Trophoblast cell (in vitro differentiated cells and primary cell): ENCODE measurements at regions not wholly inside any gene's neighbourhood (a gene's known extent, or its start where the extent isn't known, plus 50 kb on each side); places are given as distances from the start of the nearest gene placed in this dataset.
"Not testable (repeated sequence)": the region's sequence is repeated elsewhere in the genome, so short reads cannot be mapped to it uniquely, and the experiment has no call there.

Experiments
- DNase-seq, 2 donors: peaks; one replicate each; pipeline ENCODE4 v3.0.0-alpha.2; 2016
- H2AFZ ChIP-seq: 2 replicates; pipeline ENCODE4 v1.6.1; 2013; ENCODE audit warnings: low read length, moderate library complexity, mild to moderate bottlenecking; ENCODE audit not compliant: insufficient read depth, poor library complexity
- H2AK5ac ChIP-seq: 2 replicates; pipeline ENCODE4 v1.6.1; 2013; ENCODE audit warnings: mild to moderate bottlenecking, low read length
- H2BK120ac ChIP-seq: 2 replicates; pipeline ENCODE4 v1.6.1; 2013; ENCODE audit warnings: low read length, mild to moderate bottlenecking, moderate library complexity; ENCODE audit not compliant: insufficient read depth, poor library complexity
- H2BK12ac ChIP-seq: 2 replicates; pipeline ENCODE4 v1.6.1; 2013; ENCODE audit warnings: mild to moderate bottlenecking, low read length, moderate library complexity
- H2BK5ac ChIP-seq: 2 replicates; pipeline ENCODE4 v1.6.1; 2013; ENCODE audit warnings: low read length, low read depth, moderate library complexity, mild to moderate bottlenecking; ENCODE audit not compliant: poor library complexity
- H3K14ac ChIP-seq: 2 replicates; pipeline ENCODE4 v1.6.1; 2013; ENCODE audit warnings: mild to moderate bottlenecking, low read length
- H3K18ac ChIP-seq: 2 replicates; pipeline ENCODE4 v1.6.1; 2013; ENCODE audit warnings: mild to moderate bottlenecking, low read length
- H3K23ac ChIP-seq: 2 replicates; pipeline ENCODE4 v1.6.1; 2013; ENCODE audit warnings: low read length
- H3K27ac ChIP-seq: 2 replicates; pipeline ENCODE4 v1.5.1; 2013; ENCODE audit warnings: low read depth, mild to moderate bottlenecking, inconsistent platforms, low read length, moderate library complexity
- H3K27me3 ChIP-seq: 2 replicates; pipeline ENCODE4 v1.6.1; 2013; ENCODE audit warnings: inconsistent platforms, mild to moderate bottlenecking, low read length, moderate library complexity; ENCODE audit not compliant: insufficient read depth
- H3K36me3 ChIP-seq, 2 experiments: 1 replicate in 1 of 2; 2 replicates in 1 of 2; pipeline ENCODE4 v1.6.1; 2013; ENCODE audit warnings: low read length in 2 of 2, mild to moderate bottlenecking in 2 of 2, moderate library complexity in 1 of 2; ENCODE audit not compliant: insufficient read depth in 2 of 2, control insufficient read depth in 1 of 2
- H3K4ac ChIP-seq: 2 replicates; pipeline ENCODE4 v1.6.1; 2013; ENCODE audit warnings: low read depth, mild to moderate bottlenecking, low read length, moderate library complexity
- H3K4me1 ChIP-seq, 2 experiments: 1 replicate in 1 of 2; 2 replicates in 1 of 2; pipeline ENCODE4 v1.6.1; 2013; ENCODE audit warnings: low read length in 2 of 2, mild to moderate bottlenecking in 2 of 2, moderate library complexity in 1 of 2; ENCODE audit not compliant: insufficient read depth in 2 of 2, control insufficient read depth in 1 of 2
- H3K4me2 ChIP-seq: 2 replicates; pipeline ENCODE4 v1.6.1; 2013; ENCODE audit warnings: inconsistent platforms, mild to moderate bottlenecking, low read length, moderate library complexity
- H3K4me3 ChIP-seq: 2 replicates; pipeline ENCODE4 v1.5.1; 2013; ENCODE audit warnings: mild to moderate bottlenecking, low read depth, low read length, inconsistent platforms
- H3K79me1 ChIP-seq: one replicate; pipeline ENCODE4 v1.6.1; 2013; ENCODE audit warnings: low read length
- H3K79me2 ChIP-seq: 2 replicates; pipeline ENCODE4 v1.6.1; 2013; ENCODE audit warnings: low read length, mild to moderate bottlenecking; ENCODE audit not compliant: control insufficient read depth, insufficient read depth, poor library complexity
- H3K9ac ChIP-seq: 2 replicates; pipeline ENCODE4 v1.6.1; 2013; ENCODE audit warnings: mild to moderate bottlenecking, low read length
- H3K9me3 ChIP-seq: 2 replicates; pipeline ENCODE4 v1.6.1; 2013; ENCODE audit warnings: low read depth, mild to moderate bottlenecking, control low read depth, inconsistent platforms, low read length; ENCODE audit not compliant: insufficient read depth
- H4K12ac ChIP-seq: 2 replicates; pipeline ENCODE4 v1.6.1; 2013; ENCODE audit warnings: low read depth, mild to moderate bottlenecking, low read length, moderate library complexity
- H4K8ac ChIP-seq: 2 replicates; pipeline ENCODE4 v1.6.1; 2013; ENCODE audit warnings: low read depth, mild to moderate bottlenecking, low read length, moderate library complexity
- H4K91ac ChIP-seq: one replicate; pipeline ENCODE4 v1.6.1; 2013; ENCODE audit warnings: low read depth, mild to moderate bottlenecking, low read length, moderate library complexity
- WGBS: extraction: QIAGEN DNeasy Blood & Tissue Kit; methylation state at CpG from one replicate; pipeline ENCODE4 v1.1.7; 2013; ENCODE audit warnings: missing lambda C conversion rate; ENCODE audit not compliant: insufficient read length, insufficient coverage; ENCODE audit errors: extremely low coverage; 5-methylcytosine and 5-hydroxymethylcytosine counted together

GRCh38 chr1:58059789-58060188 lies 486.7 kb downstream of the OMA1 start:
- Histone ChIP-seq H3K4me1 (no peaks in the 10 kb centered on the region), H3K79me1 (no peaks in the 10 kb centered on the region), H3K4me2 (no peak overlapping the region), H3K14ac (no peak overlapping the region), H4K91ac (no peak overlapping the region), H3K36me3 (no peaks in the 10 kb centered on the region), H2BK5ac (no peak overlapping the region), H3K4ac (no peak overlapping the region), H3K23ac (no peak overlapping the region), H2BK12ac (no peak overlapping the region), H3K18ac (no peak overlapping the region), H3K27ac (no peak overlapping the region), H2AFZ (no peak overlapping the region), H3K4me3 (no peak overlapping the region), H3K27me3 (no peaks in the 10 kb centered on the region), H4K12ac (no peak overlapping the region), H4K8ac (no peak overlapping the region), H3K79me2 (no peaks in the 10 kb centered on the region), H3K9me3 (peaks cover 2% of the 10 kb centered on the region), H3K9ac (no peak overlapping the region), H2AK5ac (no peak overlapping the region), H2BK120ac (no peak overlapping the region)
- no peak for DNase-seq
- WGBS, result no CpG with 5 or more reads among the region's 6 CpGs

GRCh38 chr1:58058323-58058722 lies 488.2 kb downstream of the OMA1 start:
- Histone ChIP-seq H2BK5ac (no peak overlapping the region), H2BK12ac (no peak overlapping the region), H3K27ac (no peak overlapping the region), H4K12ac (no peak overlapping the region), H4K91ac (no peak overlapping the region), H2AK5ac (no peak overlapping the region), H3K4ac (no peak overlapping the region), H3K4me3 (no peak overlapping the region), H3K79me1 (no peaks in the 10 kb centered on the region), H3K14ac (no peak overlapping the region), H3K4me2 (no peak overlapping the region), H4K8ac (no peak overlapping the region), H3K18ac (no peak overlapping the region), H3K23ac (no peak overlapping the region), H2BK120ac (no peak overlapping the region), H2AFZ (no peak overlapping the region), H3K36me3 (no peaks in the 10 kb centered on the region), H3K9me3 (peaks cover 2% of the 10 kb centered on the region), H3K4me1 (no peaks in the 10 kb centered on the region), H3K27me3 (no peaks in the 10 kb centered on the region), H3K79me2 (no peaks in the 10 kb centered on the region), H3K9ac (no peak overlapping the region)
- WGBS, result no CpG with 5 or more reads among the region's 8 CpGs
- DNase-seq, result no peak

GRCh38 chr1:58057826-58058225 lies 488.7 kb downstream of the OMA1 start:
- H2BK5ac ChIP-seq, result no peak overlapping the region
- H3K9me3 ChIP-seq, result peaks cover 2% of the 10 kb centered on the region
- H2AK5ac ChIP-seq, result no peak overlapping the region
- no peaks in the 10 kb centered on the region for H3K27me3 ChIP-seq
- no peaks in the 10 kb centered on the region for H3K79me1 ChIP-seq
- no peaks in the 10 kb centered on the region for H3K79me2 ChIP-seq
- H3K27ac ChIP-seq, result no peak overlapping the region
- H3K9ac ChIP-seq, result no peak overlapping the region
- no peak overlapping the region for H2AFZ ChIP-seq
- DNase-seq, result no peak
- no peak overlapping the region for H3K4me3 ChIP-seq
- no peak overlapping the region for H3K18ac ChIP-seq
- no peaks in the 10 kb centered on the region for H3K36me3 ChIP-seq
- H4K12ac ChIP-seq, result no peak overlapping the region
- no peak overlapping the region for H3K4me2 ChIP-seq
- H4K8ac ChIP-seq, result no peak overlapping the region
- H3K14ac ChIP-seq, result no peak overlapping the region
- H3K23ac ChIP-seq, result no peak overlapping the region
- H3K4me1 ChIP-seq, result no peaks in the 10 kb centered on the region
- H2BK120ac ChIP-seq, result no peak overlapping the region
- H2BK12ac ChIP-seq, result no peak overlapping the region
- no peak overlapping the region for H4K91ac ChIP-seq
- no peak overlapping the region for H3K4ac ChIP-seq

GRCh38 chr1:58051187-58051586 lies 495.3 kb downstream of the OMA1 start:
- not testable (repeated sequence) for H3K4me3 ChIP-seq, H3K27me3 ChIP-seq, H3K36me3 ChIP-seq, H2BK12ac ChIP-seq, H3K79me1 ChIP-seq, H4K12ac ChIP-seq, H4K91ac ChIP-seq, H3K4me2 ChIP-seq, H3K23ac ChIP-seq, H3K14ac ChIP-seq, H4K8ac ChIP-seq, H2BK120ac ChIP-seq, H2AFZ ChIP-seq, H3K4ac ChIP-seq, DNase-seq, H3K9me3 ChIP-seq, H3K4me1 ChIP-seq, H3K9ac ChIP-seq, H3K18ac ChIP-seq, H3K79me2 ChIP-seq, H2AK5ac ChIP-seq, H2BK5ac ChIP-seq, H3K27ac ChIP-seq
- WGBS, result no CpG with 5 or more reads among the region's 2 CpGs
